Hepatocyte (in vitro differentiated cells): ENCODE measurements at regions not wholly inside any gene's neighbourhood (a gene's known extent, or its start where the extent isn't known, plus 50 kb on each side); places are given as distances from the start of the nearest gene placed in this dataset.

Experiments used
- DNase-seq: peaks from one replicate; pipeline ENCODE4 v3.0.0-alpha.2; 2016; ENCODE audit warnings: low spot score
- H2AFZ ChIP-seq: fragments of 200-600 bp; sonication (generic); 2 replicates; pipeline ENCODE4 v1.6.0; 2016; ENCODE audit warnings: antibody characterized with exemption, mild to moderate bottlenecking
- H3K27ac ChIP-seq: fragments of 200-600 bp; sonication (generic); 2 replicates; pipeline ENCODE4 v1.5.1; 2016; ENCODE audit warnings: mild to moderate bottlenecking
- H3K27me3 ChIP-seq: fragments of 200-600 bp; sonication (generic); 2 replicates; pipeline ENCODE4 v1.6.1; 2016
- H3K36me3 ChIP-seq: fragments of 200-600 bp; sonication (generic); replicated peaks from 2 replicates; pipeline ENCODE4 v1.5.1; 2016; ENCODE audit warnings: low read depth; ENCODE audit not compliant: insufficient read depth
- H3K4me1 ChIP-seq: fragments of 200-600 bp; sonication (generic); 2 replicates; pipeline ENCODE4 v1.5.1; 2016; ENCODE audit warnings: mild to moderate bottlenecking, moderate library complexity; ENCODE audit not compliant: insufficient read depth
- H3K4me2 ChIP-seq: fragments of 200-600 bp; sonication (generic); 2 replicates; pipeline ENCODE4 v1.6.0; 2016
- H3K4me3 ChIP-seq: fragments of 200-600 bp; sonication (generic); 2 replicates; pipeline ENCODE4 v1.5.1; 2016; ENCODE audit warnings: mild to moderate bottlenecking
- H3K79me2 ChIP-seq: fragments of 200-600 bp; sonication (generic); 2 replicates; pipeline ENCODE4 v1.6.0; 2017; ENCODE audit warnings: mild to moderate bottlenecking
- H3K9me2 ChIP-seq: fragments of 200-600 bp; sonication (generic); replicated peaks from 2 replicates; pipeline ENCODE4 v1.6.0; 2017; ENCODE audit warnings: mild to moderate bottlenecking; ENCODE audit not compliant: insufficient read depth
- H3K9me3 ChIP-seq: fragments of 200-600 bp; sonication (generic); 2 replicates; pipeline ENCODE4 v1.5.1; 2016; ENCODE audit warnings: low read depth, mild to moderate bottlenecking
- H4K20me1 ChIP-seq: fragments of 200-600 bp; sonication (generic); 2 replicates; pipeline ENCODE4 v1.6.0; 2016; ENCODE audit warnings: mild to moderate bottlenecking; ENCODE audit not compliant: insufficient read depth, poor library complexity, severe bottlenecking
- CTCF ChIP-seq: fragments of 200-600 bp; sonication (generic); IDR thresholded peaks from 2 replicates; pipeline ENCODE4 v1.5.1; 2016; ENCODE audit warnings: antibody characterized with exemption, mild to moderate bottlenecking; ENCODE audit not compliant: poor library complexity
- EZH2 ChIP-seq: fragments of 200-600 bp; sonication (generic); IDR thresholded peaks from 2 replicates; pipeline ENCODE4 v1.6.1; 2016; ENCODE audit warnings: antibody characterized with exemption, mild to moderate bottlenecking, borderline replicate concordance
- EZH2phosphoT487 ChIP-seq: fragments of 200-600 bp; sonication (generic); IDR thresholded peaks from one replicate; pipeline ENCODE4 v1.6.1; 2018; ENCODE audit warnings: antibody characterized with exemption, mild to moderate bottlenecking, low read depth, moderate library complexity; ENCODE audit not compliant: unreplicated experiment, severe bottlenecking
- WGBS: methylation state at CpG from one replicate; pipeline ENCODE4 v1.1.6; 2016; ENCODE audit warnings: low lambda C conversion rate; ENCODE audit errors: missing lambda C conversion rate; 5-methylcytosine and 5-hydroxymethylcytosine counted together

- H3K4me3 ChIP-seq, result no peak overlapping the region
- no peak for DNase-seq
Observed at GRCh38 chr4:180587379-180587778, 1655.8 kb upstream of the TENM3 start.

GRCh38 chr4:180589575-180589974, 1653.6 kb upstream of the TENM3 start:
- H2AFZ ChIP-seq, result no peak overlapping the region
- TF ChIP-seq EZH2 (no peak), EZH2phosphoT487 (no peak)
- H3K79me2 ChIP-seq, result no peaks in the 10 kb centered on the region
- H3K9me3 ChIP-seq, result no peaks in the 10 kb centered on the region
- H3K4me2 ChIP-seq, result no peak overlapping the region
- peaks cover 2% of the 10 kb centered on the region for H3K27me3 ChIP-seq
- no peak for DNase-seq
- H3K4me3 ChIP-seq, result no peak overlapping the region
- no peaks in the 10 kb centered on the region for H4K20me1 ChIP-seq
- no peaks in the 10 kb centered on the region for H3K9me2 ChIP-seq
- no peaks in the 10 kb centered on the region for H3K4me1 ChIP-seq
- H3K27ac ChIP-seq, result no peak overlapping the region
- WGBS, result 85% methylated on average over 9 of the region's 9 CpGs
- no peaks in the 10 kb centered on the region for H3K36me3 ChIP-seq

More at GRCh38 chr4:180587379-180587778, 1655.8 kb upstream of the TENM3 start:
- Histone ChIP-seq H3K9me2 (no peaks in the 10 kb centered on the region), H3K36me3 (no peaks in the 10 kb centered on the region), H3K27ac (no peak overlapping the region), H4K20me1 (no peaks in the 10 kb centered on the region), H3K9me3 (no peaks in the 10 kb centered on the region), H3K4me1 (no peaks in the 10 kb centered on the region), H2AFZ (no peak overlapping the region), H3K4me2 (no peak overlapping the region), H3K27me3 (peaks cover 3% of the 10 kb centered on the region), H3K79me2 (no peaks in the 10 kb centered on the region)
- no peak for TF ChIP-seq EZH2
- WGBS, result 67% methylated on average over 5 of the region's 5 CpGs

- no peaks in the 10 kb centered on the region for H3K9me2 ChIP-seq
- no peak for DNase-seq
- 54% methylated on average over 3 of the region's 3 CpGs for WGBS
Observed at GRCh38 chr4:180596888-180597483, 1646.2 kb upstream of the TENM3 start.

GRCh38 chr4:180598281-180598680, 1644.9 kb upstream of the TENM3 start:
- H2AFZ ChIP-seq, result no peak overlapping the region
- peak; percentile 42 for DNase-seq
- H3K27ac ChIP-seq, result no peak overlapping the region
- TF ChIP-seq EZH2 (no peak), CTCF (no peak), EZH2phosphoT487 (no peak)
- no peaks in the 10 kb centered on the region for H3K79me2 ChIP-seq
- no peak overlapping the region for H3K4me3 ChIP-seq
- no peaks in the 10 kb centered on the region for H3K27me3 ChIP-seq
- no peaks in the 10 kb centered on the region for H3K4me1 ChIP-seq
- no peaks in the 10 kb centered on the region for H3K36me3 ChIP-seq
- H4K20me1 ChIP-seq, result no peaks in the 10 kb centered on the region
- no peaks in the 10 kb centered on the region for H3K9me2 ChIP-seq
- H3K4me2 ChIP-seq, result no peak overlapping the region
- no peaks in the 10 kb centered on the region for H3K9me3 ChIP-seq

More at GRCh38 chr4:180596888-180597483, 1646.2 kb upstream of the TENM3 start:
- H3K79me2 ChIP-seq, result no peaks in the 10 kb centered on the region
- no peaks in the 10 kb centered on the region for H4K20me1 ChIP-seq
- no peak for TF ChIP-seq CTCF
- no peak for TF ChIP-seq EZH2
- no peak for TF ChIP-seq EZH2phosphoT487
- H3K27me3 ChIP-seq, result no peaks in the 10 kb centered on the region
- no peaks in the 10 kb centered on the region for H3K9me3 ChIP-seq
- H3K36me3 ChIP-seq, result no peaks in the 10 kb centered on the region
- H3K4me2 ChIP-seq, result no peak overlapping the region
- H3K27ac ChIP-seq, result no peak overlapping the region
- H3K4me3 ChIP-seq, result no peak overlapping the region
- H2AFZ ChIP-seq, result no peak overlapping the region
- H3K4me1 ChIP-seq, result no peaks in the 10 kb centered on the region
